K562 (cell line): ENCODE measurements at regions not wholly inside any gene's neighbourhood (a gene's known extent, or its start where the extent isn't known, plus 50 kb on each side); places are given as distances from the start of the nearest gene placed in this dataset.

ENCODE experiments used
- ATAC-seq: fragments of 200-7000 bp; cut with Tn5 transposase; 3 replicates; pipeline ENCODE4 v1.9.1; 2020; ENCODE audit warnings: moderate library complexity
- BruUV-seq: library from RNA; stranded (reverse); fragments of 400-500 nt; replicated peaks from 2 replicates; lab custom pipeline; 2021; lab: Mats Ljungman, UMichigan
- CTCF ChIA-PET: fragments of 300-600 bp; formaldehyde crosslinking; extraction: SDS; loops from one replicate; lab custom pipeline; 2021; ENCODE audit warnings: low intra/inter-chr PET ratio; lab: Yijun Ruan, JAX
- POLR2A ChIA-PET: fragments of 300-600, 350-650 bp; sonication (Branson Sonifier 250); formaldehyde crosslinking; extraction: SDS; loops from one replicate; lab custom pipeline; 2021; ENCODE audit warnings: antibody characterized with exemption, inconsistent platforms; lab: Yijun Ruan, JAX
- DNase-seq, 4 experiments: peaks; one replicate each; pipeline versions ENCODE4 v3.0.0 to v3.0.0-alpha.2; 2011 to 2018; ENCODE audit warnings: low spot score in 3 of 4, mixed read lengths in 3 of 4; ENCODE audit errors: extremely low read depth in 1 of 4
- FAIRE-seq: peaks from 2 replicates; lab custom pipeline; 2011; peaks lifted over from hg19 to GRCh38; lab: Jason Lieb, UNC
- H2AFZ ChIP-seq: 2 replicates; pipeline ENCODE4 v1.6.0; 2011; ENCODE audit warnings: low read depth, low read length, control low read depth, inconsistent platforms
- H3K27ac ChIP-seq: fragments of 200-600 bp; 3 replicates; pipeline ENCODE4 v1.8.0; 2011; ENCODE audit warnings: low read depth, mild to moderate bottlenecking, control low read depth, inconsistent platforms, low read length, moderate library complexity, mixed read lengths; ENCODE audit errors: extremely low read depth
- H3K27me3 ChIP-seq, 2 experiments: fragments of 300-600 bp in 1 of 2; 2 replicates in 1 of 2; 3 replicates in 1 of 2; pipeline versions ENCODE4 v1.6.0 to v1.8.0; 2011; ENCODE audit warnings: inconsistent platforms in 2 of 2, low read length in 2 of 2, mild to moderate bottlenecking in 1 of 2, mixed read lengths in 1 of 2, moderate library complexity in 1 of 2; ENCODE audit not compliant: control insufficient read depth in 2 of 2, insufficient read depth in 2 of 2
- H3K36me3 ChIP-seq: fragments of 300-600 bp; 3 replicates; pipeline ENCODE4 v1.8.0; 2011; ENCODE audit warnings: mild to moderate bottlenecking, low read length, inconsistent platforms; ENCODE audit not compliant: control insufficient read depth, insufficient read depth
- H3K4me1 ChIP-seq, 2 experiments: fragments of 200-600 bp in 1 of 2; replicated peaks in 1 of 2; 2 replicates in 1 of 2; 3 replicates in 1 of 2; pipeline versions ENCODE4 v1.5.1 to v1.8.0; 2011; ENCODE audit warnings: inconsistent platforms in 2 of 2, low read length in 2 of 2, mild to moderate bottlenecking in 1 of 2, mixed read lengths in 1 of 2, moderate library complexity in 1 of 2; ENCODE audit not compliant: control insufficient read depth in 2 of 2, insufficient read depth in 2 of 2
- H3K4me2 ChIP-seq: 2 replicates; pipeline ENCODE4 v1.6.1; 2011; ENCODE audit warnings: low read length, control low read depth, inconsistent platforms, mixed read lengths; ENCODE audit not compliant: insufficient read depth
- H3K4me3 ChIP-seq: fragments of 200-600 bp; sonication (generic), shearing (Covaris generic); 2 replicates; pipeline ENCODE4 v1.5.1; 2016; ENCODE audit warnings: control low read depth, inconsistent platforms
- H3K79me2 ChIP-seq: fragments of 200-600 bp; 3 replicates; pipeline ENCODE4 v1.8.0; 2011; ENCODE audit warnings: low read length, inconsistent platforms; ENCODE audit not compliant: control insufficient read depth, insufficient read depth
- H3K9ac ChIP-seq, 2 experiments: 2 replicates each; pipeline versions ENCODE4 v1.6.0 to v1.6.1; 2011; ENCODE audit warnings: low read depth in 2 of 2, low read length in 2 of 2, control low read depth in 1 of 2, inconsistent platforms in 1 of 2, mild to moderate bottlenecking in 1 of 2, mixed read lengths in 1 of 2; ENCODE audit not compliant: insufficient read depth in 1 of 2
- H3K9me1 ChIP-seq: one replicate; pipeline ENCODE4 v1.6.0; 2011; ENCODE audit warnings: inconsistent platforms, mild to moderate bottlenecking, low read length, moderate library complexity; ENCODE audit not compliant: control insufficient read depth, insufficient read depth
- H3K9me3 ChIP-seq: replicated peaks from 2 replicates; pipeline ENCODE4 v1.5.1; 2011; ENCODE audit warnings: low read depth, low read length, inconsistent platforms; ENCODE audit not compliant: control insufficient read depth, insufficient read depth
- H4K20me1 ChIP-seq: replicated peaks from 2 replicates; pipeline ENCODE4 v1.6.1; 2011; ENCODE audit warnings: low read length, inconsistent platforms, mixed read lengths; ENCODE audit not compliant: control insufficient read depth, insufficient read depth
- DEAF1 ChIP-seq: fragments of 450-650 bp; formaldehyde crosslinking; IDR thresholded peaks from 2 replicates; pipeline ENCODE4 v1.4.0; 2020; ENCODE audit warnings: mild to moderate bottlenecking, moderate library complexity
- ELK3 ChIP-seq: fragments of 450-650 bp; formaldehyde crosslinking; IDR thresholded peaks from 2 replicates; pipeline ENCODE4 v1.4.0; 2020; ENCODE audit warnings: mild to moderate bottlenecking
- FOS ChIP-seq: IDR thresholded peaks from 3 replicates; pipeline ENCODE4 v1.6.1; 2011; ENCODE audit not compliant: insufficient read length; ENCODE audit errors: extremely low read depth
- NBN ChIP-seq: fragments of 450-650 bp; IDR thresholded peaks from 2 replicates; pipeline ENCODE4 v1.6.1; 2016; ENCODE audit warnings: low read depth, mild to moderate bottlenecking
- NFATC3 ChIP-seq: fragments of 450-650 bp; IDR thresholded peaks from 2 replicates; pipeline ENCODE4 v1.6.1; 2017; ENCODE audit warnings: mild to moderate bottlenecking
- NFYB ChIP-seq: IDR thresholded peaks from 2 replicates; pipeline ENCODE4 v1.6.1; 2011; ENCODE audit warnings: mild to moderate bottlenecking, moderate library complexity; ENCODE audit not compliant: insufficient read length; ENCODE audit errors: extremely low read depth
- POLR2A ChIP-seq: fragments of 450-650 bp; conservative IDR thresholded peaks from 2 replicates; pipeline ENCODE4 v1.6.1; 2016
- SAFB2 ChIP-seq: fragments of 200-400 bp; formaldehyde crosslinking; IDR thresholded peaks from 2 replicates; pipeline ENCODE4 v1.6.1; 2018; ENCODE audit warnings: borderline replicate concordance, low read length, low read depth, moderate library complexity; ENCODE audit not compliant: severe bottlenecking
- SETDB1 ChIP-seq: IDR thresholded peaks from one replicate; pipeline ENCODE4 v1.6.1; 2012; ENCODE audit warnings: low read length, control low read depth, inconsistent platforms
- TAF15 ChIP-seq: fragments of 200-400 bp; formaldehyde crosslinking; IDR thresholded peaks from 2 replicates; pipeline ENCODE4 v1.6.1; 2017; ENCODE audit warnings: mild to moderate bottlenecking, low read depth, low read length, moderate library complexity
- TEAD1 ChIP-seq, 2 experiments: fragments of 450-650 bp in 1 of 2; sonication (generic) in 1 of 2; formaldehyde crosslinking; IDR thresholded peaks; 2 replicates each; pipeline versions ENCODE4 v1.4.0 to v1.8.0; 2020 to 2022; ENCODE audit warnings: mild to moderate bottlenecking in 2 of 2, missing genetic modification reagents in 1 of 2
- ZNF316 ChIP-seq: fragments of 450-650 bp; IDR thresholded peaks from 2 replicates; pipeline ENCODE4 v1.6.1; 2016
- ZNF395 ChIP-seq: fragments of 200-800 bp; sonication (Bioruptor generic); IDR thresholded peaks from 2 replicates; pipeline ENCODE4 v1.6.1; 2017; ENCODE audit warnings: missing genetic modification characterization, missing compliant biosample characterization
- ZSCAN32 ChIP-seq: fragments of 450-650 bp; formaldehyde crosslinking; IDR thresholded peaks from 2 replicates; pipeline ENCODE4 v1.4.0; 2020; ENCODE audit warnings: mild to moderate bottlenecking, moderate library complexity
- WGBS: fragments of 100-300 bp; shearing (Covaris generic); methylation state at CpG from one replicate; pipeline ENCODE4 v1.1.6; 2016; ENCODE audit warnings: low coverage, mixed read lengths; ENCODE audit not compliant: insufficient coverage; ENCODE audit errors: missing lambda C conversion rate; 5-methylcytosine and 5-hydroxymethylcytosine counted together
- in situ Hi-C: fragments of 300-500 bp; cut with MboI; formaldehyde crosslinking; loops from 4 replicates; pipeline ENCODE4 v1.15.0; 2018; ENCODE audit warnings: inconsistent platforms, mixed read lengths
- intact Hi-C: fragments of 100-400 bp; cut with micrococcal nuclease; formaldehyde crosslinking; loops from 2 replicates; pipeline ENCODE4 v1.14.2; 2022

GRCh38 chr10:64116707-64117106 lies 595.5 kb downstream of the REEP3 start:
- Histone ChIP-seq H3K9me1 (no peaks in the 10 kb centered on the region), H2AFZ (no peak overlapping the region), H3K9me3 (no peaks in the 10 kb centered on the region), H3K4me1 (no peaks in the 10 kb centered on the region), H3K27ac (no peak overlapping the region), H4K20me1 (no peaks in the 10 kb centered on the region), H3K79me2 (no peaks in the 10 kb centered on the region), H3K4me3 (no peak overlapping the region), H3K36me3 (no peaks in the 10 kb centered on the region), H3K27me3 (no peaks in the 10 kb centered on the region), H3K9ac (no peak overlapping the region), H3K4me2 (no peak overlapping the region)
- ChIA-PET CTCF (no interaction called here), POLR2A (no interaction called here)
- no peak for ATAC-seq
- intact Hi-C loops: no loop called here
- DNase-seq: no peak
- in situ Hi-C loops: no loop called here
- WGBS: 0% methylated on average over 1 of the region's 1 CpG
- no peak for FAIRE-seq
- no peak for TF ChIP-seq POLR2A
- TF ChIP-seq SAFB2: no peak
- TF ChIP-seq TAF15: no peak
- no peak for TF ChIP-seq ELK3 (CRISPR knock-in tag)
- no peak for TF ChIP-seq NFYB
- no peak for TF ChIP-seq ZNF316
- no peak for TF ChIP-seq FOS
- TF ChIP-seq SETDB1: no peak
- no peak for TF ChIP-seq ZNF395 (CRISPR knock-in tag)
- no peak for TF ChIP-seq TEAD1 (CRISPR knock-in tag; IDR thresholded peaks at IDR 0.05)
- TF ChIP-seq ZSCAN32: no peak
- no peak for TF ChIP-seq DEAF1 (CRISPR knock-in tag)
- TF ChIP-seq NBN: no peak
- no peak for TF ChIP-seq NFATC3
- BruUV-seq: no TSS peak
